CD4-positive, alpha-beta T cell (primary cell): ENCODE measurements at regions not wholly inside any gene's neighbourhood (a gene's known extent, or its start where the extent isn't known, plus 50 kb on each side); places are given as distances from the start of the nearest gene placed in this dataset.

Experiments
- ATAC-seq: fragments of 200-7000 bp; cut with Tn5 transposase; one replicate; pipeline ENCODE4 v1.10.0; 2022; ENCODE audit warnings: mild to moderate bottlenecking; ENCODE audit not compliant: poor library complexity
- CTCF ChIA-PET: fragments of 350-600 bp; sonication (Branson Sonifier 250); formaldehyde crosslinking; loops from one replicate; lab custom pipeline; 2021; ENCODE audit warnings: antibody characterized with exemption, inconsistent platforms; lab: Charles Lee
- POLR2A ChIA-PET: fragments of 350-600 bp; sonication (Branson Sonifier 250); formaldehyde crosslinking; loops from one replicate; lab custom pipeline; 2021; ENCODE audit warnings: antibody characterized with exemption, inconsistent platforms; lab: Charles Lee
- DNase-seq, 14 experiments: peaks; one replicate each; pipeline ENCODE4 v3.0.0-alpha.2; 2013 to 2020; ENCODE audit warnings: mixed read lengths in 2 of 14
- H3K27ac ChIP-seq, 2 donors: one replicate each; pipeline versions ENCODE4 v1.5.1 to v1.7.0; 2013; ENCODE audit warnings: low read length in 2 of 2, low read depth in 1 of 2, mild to moderate bottlenecking in 1 of 2
- H3K27me3 ChIP-seq, 2 experiments: 1 replicate in 1 of 2; 2 replicates in 1 of 2; pipeline versions ENCODE4 v1.6.1 to v1.7.0; 2013; ENCODE audit warnings: low read length in 2 of 2, control low read depth in 1 of 2, mild to moderate bottlenecking in 1 of 2, moderate library complexity in 1 of 2; ENCODE audit not compliant: insufficient read depth in 2 of 2, control insufficient read depth in 1 of 2
- H3K36me3 ChIP-seq: one replicate; pipeline ENCODE4 v1.6.1; 2013; ENCODE audit warnings: low read length, control low read depth; ENCODE audit not compliant: insufficient read depth
- H3K4me1 ChIP-seq: one replicate; pipeline ENCODE4 v1.6.1; 2013; ENCODE audit warnings: low read length, control low read depth; ENCODE audit not compliant: insufficient read depth
- H3K4me3 ChIP-seq: one replicate; pipeline ENCODE4 v1.5.1; 2013; ENCODE audit warnings: mild to moderate bottlenecking, low read length, moderate library complexity
- H3K9me3 ChIP-seq, 2 experiments: 1 replicate in 1 of 2; 2 replicates in 1 of 2; pipeline versions ENCODE4 v1.6.1 to v1.7.0; 2013; ENCODE audit warnings: low read length in 2 of 2, mild to moderate bottlenecking in 2 of 2, control low read depth in 1 of 2, moderate library complexity in 1 of 2; ENCODE audit not compliant: control insufficient read depth in 1 of 2, insufficient read depth in 1 of 2
- H3K27ac Mint-ChIP-seq: one replicate; pipeline ENCODE4 v1.8.0; 2020; ENCODE audit warnings: mixed read lengths
- H3K27me3 Mint-ChIP-seq: one replicate; pipeline ENCODE4 v1.8.0; 2021; ENCODE audit warnings: mixed read lengths
- H3K36me3 Mint-ChIP-seq: one replicate; pipeline ENCODE4 v1.8.0; 2021; ENCODE audit warnings: low read depth, mixed read lengths
- H3K4me1 Mint-ChIP-seq: one replicate; pipeline ENCODE4 v1.8.0; 2021; ENCODE audit warnings: low read depth, mixed read lengths
- H3K4me3 Mint-ChIP-seq: one replicate; pipeline ENCODE4 v1.8.0; 2020; ENCODE audit warnings: mild to moderate bottlenecking, mixed read lengths
- H3K9me3 Mint-ChIP-seq: one replicate; pipeline ENCODE4 v1.8.0; 2020; ENCODE audit warnings: mixed read lengths
- CTCF ChIP-seq: fragments of 200-600 bp; IDR thresholded peaks from one replicate; pipeline ENCODE4 v1.8.0; 2022; ENCODE audit warnings: antibody characterized with exemption, mild to moderate bottlenecking
- intact Hi-C, 2 experiments: fragments of 100-400 bp; cut with DNase I in 1 of 2; cut with micrococcal nuclease in 1 of 2; formaldehyde crosslinking; loops; one replicate each; pipeline versions ENCODE4 v1.15.1 to v1.9.0; 2023 to 2025; cut with DNase I, micrococcal nuclease

GRCh38 chr12:29893002-29893401 lies 109.3 kb upstream of the TMTC1 start:
- Histone ChIP-seq H3K27me3 (no peaks in the 10 kb centered on the region), H3K9me3 (peaks cover 0 to 16% of the 10 kb centered on the region in 2 experiments), H3K4me1 (no peaks in the 10 kb centered on the region), H3K4me3 (no peak overlapping the region), H3K36me3 (no peaks in the 10 kb centered on the region), H3K27ac (no peak overlapping the region)
- ATAC-seq (no peak), DNase-seq (no peak)
- H3K27me3 Mint-ChIP-seq = no peaks in the 10 kb centered on the region
- no peak overlapping the region for H3K27ac Mint-ChIP-seq
- TF ChIP-seq CTCF = no peak
- ChIA-PET POLR2A (no interaction called here), CTCF (no interaction called here)
- H3K36me3 Mint-ChIP-seq = no peaks in the 10 kb centered on the region
- intact Hi-C loops = no loop called here
- peaks cover 3% of the 10 kb centered on the region for H3K9me3 Mint-ChIP-seq
- H3K4me1 Mint-ChIP-seq = no peaks in the 10 kb centered on the region
- H3K4me3 Mint-ChIP-seq = no peak overlapping the region

GRCh38 chr12:29891792-29892191 lies 108.0 kb upstream of the TMTC1 start:
- ATAC-seq (no peak), DNase-seq (no peak)
- Histone ChIP-seq H3K36me3 (no peaks in the 10 kb centered on the region), H3K4me3 (no peak overlapping the region), H3K27ac (no peak overlapping the region), H3K27me3 (no peaks in the 10 kb centered on the region), H3K9me3 (peaks cover 0 to 16% of the 10 kb centered on the region in 2 experiments), H3K4me1 (no peaks in the 10 kb centered on the region)
- POLR2A ChIA-PET = no interaction called here
- TF ChIP-seq CTCF = no peak
- Mint-ChIP-seq H3K4me1 (no peaks in the 10 kb centered on the region), H3K27me3 (no peaks in the 10 kb centered on the region), H3K4me3 (no peak overlapping the region), H3K27ac (no peak overlapping the region), H3K9me3 (peaks cover 3% of the 10 kb centered on the region), H3K36me3 (no peaks in the 10 kb centered on the region)
- intact Hi-C loops = no loop called here
- CTCF ChIA-PET = no interaction called here

- Mint-ChIP-seq H3K27me3 (no peaks in the 10 kb centered on the region), H3K9me3 (peaks cover 5% of the 10 kb centered on the region), H3K36me3 (no peaks in the 10 kb centered on the region), H3K4me3 (no peak overlapping the region), H3K4me1 (no peaks in the 10 kb centered on the region), H3K27ac (no peak overlapping the region)
- Histone ChIP-seq H3K4me1 (no peaks in the 10 kb centered on the region), H3K36me3 (no peaks in the 10 kb centered on the region), H3K27ac (no peak overlapping the region), H3K27me3 (no peaks in the 10 kb centered on the region), H3K4me3 (no peak overlapping the region), H3K9me3 (peaks cover 0 to 11% of the 10 kb centered on the region in 2 experiments)
- ChIA-PET CTCF (no interaction called here), POLR2A (no interaction called here)
- ATAC-seq (no peak), DNase-seq (peak in 1 of 14 experiments; percentile 8)
- intact Hi-C loops = no loop called here
- TF ChIP-seq CTCF = no peak
Measured at GRCh38 chr12:29889737-29890136, 106.0 kb upstream of the TMTC1 start.
